OCI-LY3 (cell line): ENCODE measurements at regions not wholly inside any gene's neighbourhood (a gene's known extent, or its start where the extent isn't known, plus 50 kb on each side); places are given as distances from the start of the nearest gene placed in this dataset.

ENCODE experiments used
- CTCF ChIP-seq: fragments of 200-600, 300-600 bp; sonication (generic); IDR thresholded peaks from 2 replicates; pipeline ENCODE4 v1.5.1; 2014; ENCODE audit warnings: antibody characterized with exemption, low read length, low read depth
- EZH2phosphoT487 ChIP-seq: fragments of 200-600 bp; shearing (Covaris generic); IDR thresholded peaks from 2 replicates; pipeline ENCODE4 v1.6.1; 2018; ENCODE audit warnings: antibody characterized with exemption, mixed run types, low read depth

- no peak for TF ChIP-seq CTCF
- TF ChIP-seq EZH2phosphoT487: no peak
Measured at GRCh38 chr1:69312055-69312732, 255.5 kb upstream of the LRRC7 start.
